ENCODE measurements at regions not wholly inside any gene's neighbourhood (a gene's known extent, or its start where the extent isn't known, plus 50 kb on each side); places are given as distances from the start of the nearest gene placed in this dataset.

DNA sequence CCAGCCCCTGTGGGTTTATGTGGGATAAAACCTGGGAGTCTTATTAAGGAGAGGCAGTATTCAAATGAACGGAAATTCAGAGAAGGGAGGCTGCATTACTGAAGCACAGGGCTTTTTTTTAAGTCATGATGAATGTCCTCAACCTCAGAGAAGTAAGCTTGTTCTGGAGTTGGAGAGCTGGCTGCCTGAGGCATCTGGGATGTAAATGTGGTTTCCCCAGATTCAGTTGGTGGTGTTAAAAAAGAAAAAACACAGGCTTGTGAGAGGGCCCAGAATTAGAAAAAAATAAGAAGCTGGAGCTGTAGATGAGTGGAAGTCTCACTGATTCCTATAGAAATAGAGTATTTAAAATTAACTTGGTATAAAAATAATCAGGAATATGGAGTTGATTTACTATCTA lies 64.0 kb upstream of the GPR12 start (continued):
- TF ChIP-seq PHF8 (conservative IDR thresholded peaks at IDR 0.05; ENCODE audit: low read depth, low read length) (no peak), POLR2A (IDR thresholded peaks at IDR 0.05; ENCODE audit: control extremely low read depth in 1 of 2, low read depth in 2 of 2, low read length in 2 of 2) (no peak)
- TF ChIP-seq, protein P1, sequence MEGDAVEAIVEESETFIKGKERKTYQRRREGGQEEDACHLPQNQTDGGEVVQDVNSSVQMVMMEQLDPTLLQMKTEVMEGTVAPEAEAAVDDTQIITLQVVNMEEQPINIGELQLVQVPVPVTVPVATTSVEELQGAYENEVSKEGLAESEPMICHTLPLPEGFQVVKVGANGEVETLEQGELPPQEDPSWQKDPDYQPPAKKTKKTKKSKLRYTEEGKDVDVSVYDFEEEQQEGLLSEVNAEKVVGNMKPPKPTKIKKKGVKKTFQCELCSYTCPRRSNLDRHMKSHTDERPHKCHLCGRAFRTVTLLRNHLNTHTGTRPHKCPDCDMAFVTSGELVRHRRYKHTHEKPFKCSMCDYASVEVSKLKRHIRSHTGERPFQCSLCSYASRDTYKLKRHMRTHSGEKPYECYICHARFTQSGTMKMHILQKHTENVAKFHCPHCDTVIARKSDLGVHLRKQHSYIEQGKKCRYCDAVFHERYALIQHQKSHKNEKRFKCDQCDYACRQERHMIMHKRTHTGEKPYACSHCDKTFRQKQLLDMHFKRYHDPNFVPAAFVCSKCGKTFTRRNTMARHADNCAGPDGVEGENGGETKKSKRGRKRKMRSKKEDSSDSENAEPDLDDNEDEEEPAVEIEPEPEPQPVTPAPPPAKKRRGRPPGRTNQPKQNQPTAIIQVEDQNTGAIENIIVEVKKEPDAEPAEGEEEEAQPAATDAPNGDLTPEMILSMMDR (IDR thresholded peaks at IDR 0.05; ENCODE audit: control extremely low read depth in 1 of 3, insufficient read depth in 1 of 3, low read depth in 1 of 3, low read length in 3 of 3): no peak
- TF ChIP-seq, protein P2, sequence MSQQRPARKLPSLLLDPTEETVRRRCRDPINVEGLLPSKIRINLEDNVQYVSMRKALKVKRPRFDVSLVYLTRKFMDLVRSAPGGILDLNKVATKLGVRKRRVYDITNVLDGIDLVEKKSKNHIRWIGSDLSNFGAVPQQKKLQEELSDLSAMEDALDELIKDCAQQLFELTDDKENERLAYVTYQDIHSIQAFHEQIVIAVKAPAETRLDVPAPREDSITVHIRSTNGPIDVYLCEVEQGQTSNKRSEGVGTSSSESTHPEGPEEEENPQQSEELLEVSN (IDR thresholded peaks at IDR 0.05): no peak
- TF ChIP-seq, protein P3, sequence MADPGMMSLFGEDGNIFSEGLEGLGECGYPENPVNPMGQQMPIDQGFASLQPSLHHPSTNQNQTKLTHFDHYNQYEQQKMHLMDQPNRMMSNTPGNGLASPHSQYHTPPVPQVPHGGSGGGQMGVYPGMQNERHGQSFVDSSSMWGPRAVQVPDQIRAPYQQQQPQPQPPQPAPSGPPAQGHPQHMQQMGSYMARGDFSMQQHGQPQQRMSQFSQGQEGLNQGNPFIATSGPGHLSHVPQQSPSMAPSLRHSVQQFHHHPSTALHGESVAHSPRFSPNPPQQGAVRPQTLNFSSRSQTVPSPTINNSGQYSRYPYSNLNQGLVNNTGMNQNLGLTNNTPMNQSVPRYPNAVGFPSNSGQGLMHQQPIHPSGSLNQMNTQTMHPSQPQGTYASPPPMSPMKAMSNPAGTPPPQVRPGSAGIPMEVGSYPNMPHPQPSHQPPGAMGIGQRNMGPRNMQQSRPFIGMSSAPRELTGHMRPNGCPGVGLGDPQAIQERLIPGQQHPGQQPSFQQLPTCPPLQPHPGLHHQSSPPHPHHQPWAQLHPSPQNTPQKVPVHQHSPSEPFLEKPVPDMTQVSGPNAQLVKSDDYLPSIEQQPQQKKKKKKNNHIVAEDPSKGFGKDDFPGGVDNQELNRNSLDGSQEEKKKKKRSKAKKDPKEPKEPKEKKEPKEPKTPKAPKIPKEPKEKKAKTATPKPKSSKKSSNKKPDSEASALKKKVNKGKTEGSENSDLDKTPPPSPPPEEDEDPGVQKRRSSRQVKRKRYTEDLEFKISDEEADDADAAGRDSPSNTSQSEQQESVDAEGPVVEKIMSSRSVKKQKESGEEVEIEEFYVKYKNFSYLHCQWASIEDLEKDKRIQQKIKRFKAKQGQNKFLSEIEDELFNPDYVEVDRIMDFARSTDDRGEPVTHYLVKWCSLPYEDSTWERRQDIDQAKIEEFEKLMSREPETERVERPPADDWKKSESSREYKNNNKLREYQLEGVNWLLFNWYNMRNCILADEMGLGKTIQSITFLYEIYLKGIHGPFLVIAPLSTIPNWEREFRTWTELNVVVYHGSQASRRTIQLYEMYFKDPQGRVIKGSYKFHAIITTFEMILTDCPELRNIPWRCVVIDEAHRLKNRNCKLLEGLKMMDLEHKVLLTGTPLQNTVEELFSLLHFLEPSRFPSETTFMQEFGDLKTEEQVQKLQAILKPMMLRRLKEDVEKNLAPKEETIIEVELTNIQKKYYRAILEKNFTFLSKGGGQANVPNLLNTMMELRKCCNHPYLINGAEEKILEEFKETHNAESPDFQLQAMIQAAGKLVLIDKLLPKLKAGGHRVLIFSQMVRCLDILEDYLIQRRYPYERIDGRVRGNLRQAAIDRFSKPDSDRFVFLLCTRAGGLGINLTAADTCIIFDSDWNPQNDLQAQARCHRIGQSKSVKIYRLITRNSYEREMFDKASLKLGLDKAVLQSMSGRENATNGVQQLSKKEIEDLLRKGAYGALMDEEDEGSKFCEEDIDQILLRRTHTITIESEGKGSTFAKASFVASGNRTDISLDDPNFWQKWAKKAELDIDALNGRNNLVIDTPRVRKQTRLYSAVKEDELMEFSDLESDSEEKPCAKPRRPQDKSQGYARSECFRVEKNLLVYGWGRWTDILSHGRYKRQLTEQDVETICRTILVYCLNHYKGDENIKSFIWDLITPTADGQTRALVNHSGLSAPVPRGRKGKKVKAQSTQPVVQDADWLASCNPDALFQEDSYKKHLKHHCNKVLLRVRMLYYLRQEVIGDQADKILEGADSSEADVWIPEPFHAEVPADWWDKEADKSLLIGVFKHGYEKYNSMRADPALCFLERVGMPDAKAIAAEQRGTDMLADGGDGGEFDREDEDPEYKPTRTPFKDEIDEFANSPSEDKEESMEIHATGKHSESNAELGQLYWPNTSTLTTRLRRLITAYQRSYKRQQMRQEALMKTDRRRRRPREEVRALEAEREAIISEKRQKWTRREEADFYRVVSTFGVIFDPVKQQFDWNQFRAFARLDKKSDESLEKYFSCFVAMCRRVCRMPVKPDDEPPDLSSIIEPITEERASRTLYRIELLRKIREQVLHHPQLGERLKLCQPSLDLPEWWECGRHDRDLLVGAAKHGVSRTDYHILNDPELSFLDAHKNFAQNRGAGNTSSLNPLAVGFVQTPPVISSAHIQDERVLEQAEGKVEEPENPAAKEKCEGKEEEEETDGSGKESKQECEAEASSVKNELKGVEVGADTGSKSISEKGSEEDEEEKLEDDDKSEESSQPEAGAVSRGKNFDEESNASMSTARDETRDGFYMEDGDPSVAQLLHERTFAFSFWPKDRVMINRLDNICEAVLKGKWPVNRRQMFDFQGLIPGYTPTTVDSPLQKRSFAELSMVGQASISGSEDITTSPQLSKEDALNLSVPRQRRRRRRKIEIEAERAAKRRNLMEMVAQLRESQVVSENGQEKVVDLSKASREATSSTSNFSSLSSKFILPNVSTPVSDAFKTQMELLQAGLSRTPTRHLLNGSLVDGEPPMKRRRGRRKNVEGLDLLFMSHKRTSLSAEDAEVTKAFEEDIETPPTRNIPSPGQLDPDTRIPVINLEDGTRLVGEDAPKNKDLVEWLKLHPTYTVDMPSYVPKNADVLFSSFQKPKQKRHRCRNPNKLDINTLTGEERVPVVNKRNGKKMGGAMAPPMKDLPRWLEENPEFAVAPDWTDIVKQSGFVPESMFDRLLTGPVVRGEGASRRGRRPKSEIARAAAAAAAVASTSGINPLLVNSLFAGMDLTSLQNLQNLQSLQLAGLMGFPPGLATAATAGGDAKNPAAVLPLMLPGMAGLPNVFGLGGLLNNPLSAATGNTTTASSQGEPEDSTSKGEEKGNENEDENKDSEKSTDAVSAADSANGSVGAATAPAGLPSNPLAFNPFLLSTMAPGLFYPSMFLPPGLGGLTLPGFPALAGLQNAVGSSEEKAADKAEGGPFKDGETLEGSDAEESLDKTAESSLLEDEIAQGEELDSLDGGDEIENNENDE (IDR thresholded peaks at IDR 0.05; ENCODE audit: insufficient replicate concordance, low read length): no peak

All from H1 (cell line).